HCT116 (cell line): ENCODE measurements at regions not wholly inside any gene's neighbourhood (a gene's known extent, or its start where the extent isn't known, plus 50 kb on each side); places are given as distances from the start of the nearest gene placed in this dataset.

ENCODE experiments used
- ATAC-seq: fragments of 200-7000 bp; cut with Tn5 transposase; 2 replicates; pipeline ENCODE4 v1.9.1; 2020; ENCODE audit warnings: mild to moderate bottlenecking, moderate library complexity
- BruUV-seq: library from RNA; stranded (reverse); fragments of 400-500 nt; replicated peaks from 2 replicates; lab custom pipeline; 2021; lab: Mats Ljungman, UMichigan
- CTCF ChIA-PET: fragments of 300-600 bp; sonication (Branson Sonifier 250); formaldehyde crosslinking; loops from one replicate; lab custom pipeline; 2021; ENCODE audit warnings: antibody characterized with exemption; lab: Charles Lee
- POLR2A ChIA-PET: fragments of 300-600, 350-600 bp; sonication (Branson Sonifier 250); formaldehyde crosslinking; loops from one replicate; lab custom pipeline; 2021; ENCODE audit warnings: antibody characterized with exemption; lab: Charles Lee
- RAD21 ChIA-PET, 2 experiments: fragments of 300-600 bp; sonication (Branson Sonifier 250); formaldehyde crosslinking; loops; one replicate each; lab custom pipeline; 2023; ENCODE audit warnings: low total read pairs in 2 of 2; ENCODE audit not compliant: uncharacterized antibody in 2 of 2, unreplicated experiment in 2 of 2, low non-redundant PET in 1 of 2; lab: Charles Lee
- DNase-seq: peaks from one replicate; pipeline ENCODE4 v3.0.0-alpha.2; 2010; ENCODE audit warnings: low read depth, low spot score
- H2AFZ ChIP-seq: fragments of 200-600 bp; shearing (Covaris generic), sonication (generic); 2 replicates; pipeline ENCODE4 v1.6.1; 2017; ENCODE audit warnings: low read depth, mixed run types, mixed read lengths, antibody characterized with exemption, low read length; ENCODE audit not compliant: poor library complexity, severe bottlenecking
- H3K27ac ChIP-seq: 2 replicates; pipeline ENCODE4 v1.5.1; 2012; ENCODE audit warnings: low read depth, low read length
- H3K27me3 ChIP-seq: fragments of 200-600 bp; sonication (generic); 2 replicates; pipeline ENCODE4 v1.6.1; 2016; ENCODE audit warnings: mixed run types, low read length, mixed read lengths; ENCODE audit not compliant: insufficient read depth
- H3K36me3 ChIP-seq, 2 experiments: fragments of 200-500 bp in 1 of 2; fragments of 200-600 bp in 1 of 2; sonication (Bioruptor generic) in 1 of 2; sonication (generic) in 1 of 2; 2 replicates each; pipeline versions ENCODE4 v1.5.1 to v1.6.1; 2014 to 2016; ENCODE audit warnings: low read length in 2 of 2, inconsistent platforms in 1 of 2, mixed read lengths in 1 of 2, mixed run types in 1 of 2; ENCODE audit not compliant: insufficient read depth in 2 of 2, control insufficient read depth in 1 of 2
- H3K4me1 ChIP-seq, 2 experiments: fragments of 200-600 bp in 1 of 2; sonication (generic) in 1 of 2; 2 replicates each; pipeline versions ENCODE4 v1.5.1 to v1.6.1; 2012 to 2017; ENCODE audit warnings: low read length in 2 of 2, inconsistent platforms in 1 of 2, mild to moderate bottlenecking in 1 of 2, mixed read lengths in 1 of 2, mixed run types in 1 of 2, moderate library complexity in 1 of 2; ENCODE audit not compliant: insufficient read depth in 2 of 2, control insufficient read depth in 1 of 2
- H3K4me2 ChIP-seq: fragments of 200-600 bp; sonication (generic); 2 replicates; pipeline ENCODE4 v1.6.1; 2017; ENCODE audit warnings: mixed run types, low read length, mixed read lengths
- H3K4me3 ChIP-seq, 2 experiments: fragments of 200-600 bp in 1 of 2; sonication (generic) in 1 of 2; replicated peaks in 1 of 2; 2 replicates each; pipeline ENCODE4 v1.5.1; 2011 to 2016; ENCODE audit warnings: low read length in 2 of 2, control low read depth in 1 of 2, low read depth in 1 of 2, mild to moderate bottlenecking in 1 of 2, mixed read lengths in 1 of 2, mixed run types in 1 of 2
- H3K79me2 ChIP-seq: fragments of 200-600 bp; sonication (generic); 2 replicates; pipeline ENCODE4 v1.6.1; 2017; ENCODE audit warnings: mild to moderate bottlenecking, mixed run types, low read length, moderate library complexity, mixed read lengths; ENCODE audit not compliant: insufficient read depth
- H3K9ac ChIP-seq: fragments of 200-600 bp; sonication (generic); 2 replicates; pipeline ENCODE4 v1.6.1; 2016; ENCODE audit warnings: low read length, mixed read lengths
- H3K9me2 ChIP-seq: fragments of 200-600 bp; sonication (generic), shearing (Covaris generic); 2 replicates; pipeline ENCODE4 v1.6.1; 2017; ENCODE audit warnings: mixed run types, mild to moderate bottlenecking, moderate library complexity; ENCODE audit not compliant: insufficient read depth
- H3K9me3 ChIP-seq, 2 experiments: fragments of 200-500 bp in 1 of 2; fragments of 200-600 bp in 1 of 2; sonication (Bioruptor generic) in 1 of 2; sonication (generic) in 1 of 2; 2 replicates each; pipeline ENCODE4 v1.6.1; 2014 to 2017; ENCODE audit warnings: low read length in 2 of 2, mixed read lengths in 2 of 2, inconsistent platforms in 1 of 2, low read depth in 1 of 2, mild to moderate bottlenecking in 1 of 2, mixed run types in 1 of 2, moderate library complexity in 1 of 2; ENCODE audit not compliant: control insufficient read depth in 1 of 2, insufficient read depth in 1 of 2
- H4K20me1 ChIP-seq: fragments of 200-600 bp; sonication (generic), shearing (Covaris generic); 2 replicates; pipeline ENCODE4 v1.6.1; 2017; ENCODE audit warnings: mixed run types, mild to moderate bottlenecking, moderate library complexity; ENCODE audit not compliant: insufficient read depth
- ATF3 ChIP-seq: IDR thresholded peaks from 2 replicates; pipeline ENCODE4 v1.6.1; 2012
- CEBPB ChIP-seq: IDR thresholded peaks from 2 replicates; pipeline ENCODE4 v1.6.1; 2012; ENCODE audit warnings: low read depth
- ELF1 ChIP-seq: IDR thresholded peaks from 2 replicates; pipeline ENCODE4 v1.6.1; 2012; ENCODE audit warnings: low read depth, borderline replicate concordance
- EZH2 ChIP-seq: fragments of 200-600 bp; sonication (generic); IDR thresholded peaks from 2 replicates; pipeline ENCODE4 v1.6.1; 2017; ENCODE audit warnings: antibody characterized with exemption, mixed run types
- JUND ChIP-seq: IDR thresholded peaks from 2 replicates; pipeline ENCODE4 v1.6.1; 2012
- SRF ChIP-seq: IDR thresholded peaks from 2 replicates; pipeline ENCODE4 v1.6.1; 2012; ENCODE audit warnings: low read depth
- ZFX ChIP-seq: fragments of 450-650 bp; IDR thresholded peaks from 2 replicates; pipeline ENCODE4 v1.6.1; 2017
- ZNF274 ChIP-seq: fragments of 200-500 bp; sonication (Bioruptor generic); IDR thresholded peaks from 2 replicates; pipeline ENCODE4 v1.6.1; 2014; ENCODE audit warnings: mild to moderate bottlenecking, low read depth, low read length, inconsistent platforms
- intact Hi-C: fragments of 100-400 bp; cut with micrococcal nuclease; formaldehyde crosslinking; loops from 2 replicates; pipeline ENCODE4 v1.10.0; 2022
- TF ChIP-seq, protein P1 (sequence below): IDR thresholded peaks from 2 replicates; pipeline ENCODE4 v1.6.1; 2012
- TF ChIP-seq, protein P2 (sequence below), 3 experiments: fragments of 200-600 bp in 1 of 3; sonication (generic) in 1 of 3; IDR thresholded peaks in 2 of 3; conservative IDR thresholded peaks in 1 of 3; 2 replicates each; pipeline ENCODE4 v1.5.1; 2012 to 2017; ENCODE audit warnings: low read depth in 2 of 3, low read length in 2 of 3, antibody characterized with exemption in 1 of 3, borderline replicate concordance in 1 of 3, control low read depth in 1 of 3, mild to moderate bottlenecking in 1 of 3, mixed read lengths in 1 of 3, mixed run types in 1 of 3, moderate library complexity in 1 of 3; ENCODE audit not compliant: insufficient read depth in 1 of 3
- TF ChIP-seq, protein P3 (sequence below): IDR thresholded peaks from 2 replicates; pipeline ENCODE4 v1.6.1; 2011; ENCODE audit warnings: mild to moderate bottlenecking, low read length, moderate library complexity; ENCODE audit not compliant: insufficient replicate concordance; ENCODE audit errors: extremely low read depth
- TF ChIP-seq, protein P4 (sequence below): IDR thresholded peaks from 2 replicates; pipeline ENCODE4 v1.6.1; 2012; ENCODE audit warnings: low read depth

DNA sequence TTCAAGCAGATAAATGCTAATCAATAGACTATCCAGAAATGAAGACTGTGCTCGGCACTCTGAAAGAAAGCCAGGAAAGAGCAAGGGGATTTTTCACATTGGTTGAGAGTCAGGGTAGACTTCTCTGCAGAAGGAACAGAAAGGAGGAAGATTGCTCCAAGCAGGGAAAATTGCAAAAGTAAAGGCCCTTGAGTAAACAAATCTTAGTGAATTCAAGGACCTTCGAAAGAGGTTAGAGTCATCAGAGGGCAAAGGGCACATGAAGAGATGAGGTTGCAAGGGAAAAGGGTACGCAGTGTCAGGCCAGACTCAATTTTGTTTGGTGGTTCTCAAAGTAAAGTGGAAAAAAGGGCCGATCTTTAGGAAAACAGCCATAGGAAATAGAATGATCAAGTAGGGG is 157.6 kb upstream of the RAI14 start:
- DNase-seq: no peak
- CTCF ChIA-PET: interaction anchor here (0.7 kb wide), 1 partner anchor 12 kb away, joined by 4 read pairs; no protein-coding TSS in a partner anchor
- peaks cover 0 to 6% of the 10 kb centered on the region in 2 experiments; a peak in 2 of 4 replicates for H3K4me1 ChIP-seq
- TF ChIP-seq, protein P1, sequence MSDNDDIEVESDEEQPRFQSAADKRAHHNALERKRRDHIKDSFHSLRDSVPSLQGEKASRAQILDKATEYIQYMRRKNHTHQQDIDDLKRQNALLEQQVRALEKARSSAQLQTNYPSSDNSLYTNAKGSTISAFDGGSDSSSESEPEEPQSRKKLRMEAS: no peak
- TF ChIP-seq SRF (no peak), ELF1 (no peak), ZFX (no peak), EZH2 (no peak), ZNF274 (no peak), JUND (no peak), ATF3 (no peak), CEBPB (no peak)
- TF ChIP-seq, protein P2, sequence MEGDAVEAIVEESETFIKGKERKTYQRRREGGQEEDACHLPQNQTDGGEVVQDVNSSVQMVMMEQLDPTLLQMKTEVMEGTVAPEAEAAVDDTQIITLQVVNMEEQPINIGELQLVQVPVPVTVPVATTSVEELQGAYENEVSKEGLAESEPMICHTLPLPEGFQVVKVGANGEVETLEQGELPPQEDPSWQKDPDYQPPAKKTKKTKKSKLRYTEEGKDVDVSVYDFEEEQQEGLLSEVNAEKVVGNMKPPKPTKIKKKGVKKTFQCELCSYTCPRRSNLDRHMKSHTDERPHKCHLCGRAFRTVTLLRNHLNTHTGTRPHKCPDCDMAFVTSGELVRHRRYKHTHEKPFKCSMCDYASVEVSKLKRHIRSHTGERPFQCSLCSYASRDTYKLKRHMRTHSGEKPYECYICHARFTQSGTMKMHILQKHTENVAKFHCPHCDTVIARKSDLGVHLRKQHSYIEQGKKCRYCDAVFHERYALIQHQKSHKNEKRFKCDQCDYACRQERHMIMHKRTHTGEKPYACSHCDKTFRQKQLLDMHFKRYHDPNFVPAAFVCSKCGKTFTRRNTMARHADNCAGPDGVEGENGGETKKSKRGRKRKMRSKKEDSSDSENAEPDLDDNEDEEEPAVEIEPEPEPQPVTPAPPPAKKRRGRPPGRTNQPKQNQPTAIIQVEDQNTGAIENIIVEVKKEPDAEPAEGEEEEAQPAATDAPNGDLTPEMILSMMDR (IDR thresholded peaks at IDR 0.05 in 2 of 3, conservative IDR thresholded peaks at IDR 0.05 in 1 of 3; ENCODE audit: borderline replicate concordance in 1 of 3, insufficient read depth in 1 of 3, low read depth in 2 of 3, low read length in 2 of 3): no peak
- TF ChIP-seq, protein P3, sequence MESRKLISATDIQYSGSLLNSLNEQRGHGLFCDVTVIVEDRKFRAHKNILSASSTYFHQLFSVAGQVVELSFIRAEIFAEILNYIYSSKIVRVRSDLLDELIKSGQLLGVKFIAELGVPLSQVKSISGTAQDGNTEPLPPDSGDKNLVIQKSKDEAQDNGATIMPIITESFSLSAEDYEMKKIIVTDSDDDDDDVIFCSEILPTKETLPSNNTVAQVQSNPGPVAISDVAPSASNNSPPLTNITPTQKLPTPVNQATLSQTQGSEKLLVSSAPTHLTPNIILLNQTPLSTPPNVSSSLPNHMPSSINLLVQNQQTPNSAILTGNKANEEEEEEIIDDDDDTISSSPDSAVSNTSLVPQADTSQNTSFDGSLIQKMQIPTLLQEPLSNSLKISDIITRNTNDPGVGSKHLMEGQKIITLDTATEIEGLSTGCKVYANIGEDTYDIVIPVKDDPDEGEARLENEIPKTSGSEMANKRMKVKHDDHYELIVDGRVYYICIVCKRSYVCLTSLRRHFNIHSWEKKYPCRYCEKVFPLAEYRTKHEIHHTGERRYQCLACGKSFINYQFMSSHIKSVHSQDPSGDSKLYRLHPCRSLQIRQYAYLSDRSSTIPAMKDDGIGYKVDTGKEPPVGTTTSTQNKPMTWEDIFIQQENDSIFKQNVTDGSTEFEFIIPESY: no peak
- TF ChIP-seq, protein P4, sequence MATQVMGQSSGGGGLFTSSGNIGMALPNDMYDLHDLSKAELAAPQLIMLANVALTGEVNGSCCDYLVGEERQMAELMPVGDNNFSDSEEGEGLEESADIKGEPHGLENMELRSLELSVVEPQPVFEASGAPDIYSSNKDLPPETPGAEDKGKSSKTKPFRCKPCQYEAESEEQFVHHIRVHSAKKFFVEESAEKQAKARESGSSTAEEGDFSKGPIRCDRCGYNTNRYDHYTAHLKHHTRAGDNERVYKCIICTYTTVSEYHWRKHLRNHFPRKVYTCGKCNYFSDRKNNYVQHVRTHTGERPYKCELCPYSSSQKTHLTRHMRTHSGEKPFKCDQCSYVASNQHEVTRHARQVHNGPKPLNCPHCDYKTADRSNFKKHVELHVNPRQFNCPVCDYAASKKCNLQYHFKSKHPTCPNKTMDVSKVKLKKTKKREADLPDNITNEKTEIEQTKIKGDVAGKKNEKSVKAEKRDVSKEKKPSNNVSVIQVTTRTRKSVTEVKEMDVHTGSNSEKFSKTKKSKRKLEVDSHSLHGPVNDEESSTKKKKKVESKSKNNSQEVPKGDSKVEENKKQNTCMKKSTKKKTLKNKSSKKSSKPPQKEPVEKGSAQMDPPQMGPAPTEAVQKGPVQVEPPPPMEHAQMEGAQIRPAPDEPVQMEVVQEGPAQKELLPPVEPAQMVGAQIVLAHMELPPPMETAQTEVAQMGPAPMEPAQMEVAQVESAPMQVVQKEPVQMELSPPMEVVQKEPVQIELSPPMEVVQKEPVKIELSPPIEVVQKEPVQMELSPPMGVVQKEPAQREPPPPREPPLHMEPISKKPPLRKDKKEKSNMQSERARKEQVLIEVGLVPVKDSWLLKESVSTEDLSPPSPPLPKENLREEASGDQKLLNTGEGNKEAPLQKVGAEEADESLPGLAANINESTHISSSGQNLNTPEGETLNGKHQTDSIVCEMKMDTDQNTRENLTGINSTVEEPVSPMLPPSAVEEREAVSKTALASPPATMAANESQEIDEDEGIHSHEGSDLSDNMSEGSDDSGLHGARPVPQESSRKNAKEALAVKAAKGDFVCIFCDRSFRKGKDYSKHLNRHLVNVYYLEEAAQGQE: no peak
- H3K27me3 ChIP-seq: no peaks in the 10 kb centered on the region
- H3K9me2 ChIP-seq: no peaks in the 10 kb centered on the region
- H3K4me2 ChIP-seq: no peak overlapping the region
- H3K9me3 ChIP-seq: no peaks in the 10 kb centered on the region
- RAD21 ChIA-PET: no interaction called here
- H3K4me3 ChIP-seq: no peak overlapping the region
- H2AFZ ChIP-seq: no peak overlapping the region
- no TSS peak for BruUV-seq
- no peaks in the 10 kb centered on the region for H4K20me1 ChIP-seq
- H3K36me3 ChIP-seq: no peaks in the 10 kb centered on the region
- POLR2A ChIA-PET: no interaction called here
- H3K27ac ChIP-seq: no peak overlapping the region
- H3K9ac ChIP-seq: no peak overlapping the region
- H3K79me2 ChIP-seq: no peaks in the 10 kb centered on the region
- ATAC-seq: no peak
- intact Hi-C loops: no loop called here
